Suprapubic skin (tissue), 4 donors: ENCODE measurements at regions not wholly inside any gene's neighbourhood (a gene's known extent, or its start where the extent isn't known, plus 50 kb on each side); places are given as distances from the start of the nearest gene placed in this dataset.

Experiments
- EP300 ChIP-seq: sonication (generic); formaldehyde crosslinking; IDR thresholded peaks from one replicate; pipeline ENCODE4 v1.6.1; 2017; ENCODE audit warnings: antibody characterized with exemption
- POLR2AphosphoS5 ChIP-seq, 3 donors: sonication (generic); formaldehyde crosslinking; IDR thresholded peaks; one replicate each; pipeline ENCODE4 v1.6.1; 2017; ENCODE audit warnings: antibody characterized with exemption in 3 of 3
- TF ChIP-seq, protein P1 (sequence below), 2 donors: fragments of 200-600 bp in 1 of 2; fragments of 450-650 bp in 1 of 2; sonication (generic) in 1 of 2; IDR thresholded peaks; one replicate each; pipeline ENCODE4 v1.5.1; 2016 to 2019; ENCODE audit warnings: antibody characterized with exemption in 2 of 2, mild to moderate bottlenecking in 1 of 2, moderate library complexity in 1 of 2

- TF ChIP-seq EP300 (no peak), POLR2AphosphoS5 (IDR thresholded peaks at IDR 0.05) (no peak)
- TF ChIP-seq, protein P1, sequence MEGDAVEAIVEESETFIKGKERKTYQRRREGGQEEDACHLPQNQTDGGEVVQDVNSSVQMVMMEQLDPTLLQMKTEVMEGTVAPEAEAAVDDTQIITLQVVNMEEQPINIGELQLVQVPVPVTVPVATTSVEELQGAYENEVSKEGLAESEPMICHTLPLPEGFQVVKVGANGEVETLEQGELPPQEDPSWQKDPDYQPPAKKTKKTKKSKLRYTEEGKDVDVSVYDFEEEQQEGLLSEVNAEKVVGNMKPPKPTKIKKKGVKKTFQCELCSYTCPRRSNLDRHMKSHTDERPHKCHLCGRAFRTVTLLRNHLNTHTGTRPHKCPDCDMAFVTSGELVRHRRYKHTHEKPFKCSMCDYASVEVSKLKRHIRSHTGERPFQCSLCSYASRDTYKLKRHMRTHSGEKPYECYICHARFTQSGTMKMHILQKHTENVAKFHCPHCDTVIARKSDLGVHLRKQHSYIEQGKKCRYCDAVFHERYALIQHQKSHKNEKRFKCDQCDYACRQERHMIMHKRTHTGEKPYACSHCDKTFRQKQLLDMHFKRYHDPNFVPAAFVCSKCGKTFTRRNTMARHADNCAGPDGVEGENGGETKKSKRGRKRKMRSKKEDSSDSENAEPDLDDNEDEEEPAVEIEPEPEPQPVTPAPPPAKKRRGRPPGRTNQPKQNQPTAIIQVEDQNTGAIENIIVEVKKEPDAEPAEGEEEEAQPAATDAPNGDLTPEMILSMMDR (IDR thresholded peaks at IDR 0.05), result no peak
Observed at GRCh38 chr2:133810559-133810958, 242.3 kb upstream of the NCKAP5 start.
